Adipocyte (in vitro differentiated cells): ENCODE measurements at regions not wholly inside any gene's neighbourhood (a gene's known extent, or its start where the extent isn't known, plus 50 kb on each side); places are given as distances from the start of the nearest gene placed in this dataset.

Experiments
- DNase-seq: peaks from one replicate; pipeline ENCODE4 v3.0.0-alpha.2; 2015; ENCODE audit warnings: low read depth
- H3K27me3 ChIP-seq: replicated peaks from 2 replicates; pipeline ENCODE4 v1.7.0; 2013; ENCODE audit warnings: mild to moderate bottlenecking, low read length, moderate library complexity; ENCODE audit not compliant: control insufficient read depth, insufficient read depth
- H3K36me3 ChIP-seq: 2 replicates; pipeline ENCODE4 v1.7.0; 2013; ENCODE audit warnings: low read length, mild to moderate bottlenecking, moderate library complexity; ENCODE audit not compliant: control insufficient read depth, insufficient read depth, severe bottlenecking
- H3K4me1 ChIP-seq: 2 replicates; pipeline ENCODE4 v1.7.0; 2013; ENCODE audit warnings: mild to moderate bottlenecking, low read length, moderate library complexity; ENCODE audit not compliant: control insufficient read depth, insufficient read depth
- H3K4me3 ChIP-seq: 2 replicates; pipeline ENCODE4 v1.7.0; 2013; ENCODE audit warnings: mild to moderate bottlenecking, low read length, moderate library complexity
- H3K9ac ChIP-seq: 2 replicates; pipeline ENCODE4 v1.7.0; 2013; ENCODE audit warnings: mild to moderate bottlenecking, low read length, moderate library complexity
- H3K9me3 ChIP-seq: 2 replicates; pipeline ENCODE4 v1.7.0; 2013; ENCODE audit warnings: mild to moderate bottlenecking, low read length, moderate library complexity; ENCODE audit not compliant: control insufficient read depth

DNA sequence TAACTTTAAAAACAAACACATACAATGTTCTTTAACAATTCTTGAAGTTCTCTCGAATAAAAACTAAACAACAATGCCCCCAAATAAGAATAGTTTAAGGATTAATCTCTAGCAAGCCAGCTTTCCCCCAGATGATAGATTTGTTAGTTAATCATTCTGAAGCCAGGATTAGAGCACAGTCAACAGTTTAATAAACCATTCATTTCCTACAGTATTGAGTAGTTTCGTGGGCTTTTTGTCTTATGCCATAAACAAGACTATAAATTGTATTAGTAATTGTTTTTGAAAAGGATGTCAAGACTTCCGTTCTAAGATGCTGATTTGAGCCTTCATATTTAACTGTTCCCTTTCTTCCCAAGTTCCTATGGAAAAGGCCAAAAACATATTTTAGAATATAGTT lies 136.6 kb downstream of the PIK3R1 start:
- H3K36me3 ChIP-seq = no peaks in the 10 kb centered on the region
- H3K9me3 ChIP-seq = no peaks in the 10 kb centered on the region
- H3K27me3 ChIP-seq = no peaks in the 10 kb centered on the region
- H3K9ac ChIP-seq = no peak overlapping the region
- DNase-seq = no peak
- no peaks in the 10 kb centered on the region for H3K4me1 ChIP-seq
- no peak overlapping the region for H3K4me3 ChIP-seq

DNA sequence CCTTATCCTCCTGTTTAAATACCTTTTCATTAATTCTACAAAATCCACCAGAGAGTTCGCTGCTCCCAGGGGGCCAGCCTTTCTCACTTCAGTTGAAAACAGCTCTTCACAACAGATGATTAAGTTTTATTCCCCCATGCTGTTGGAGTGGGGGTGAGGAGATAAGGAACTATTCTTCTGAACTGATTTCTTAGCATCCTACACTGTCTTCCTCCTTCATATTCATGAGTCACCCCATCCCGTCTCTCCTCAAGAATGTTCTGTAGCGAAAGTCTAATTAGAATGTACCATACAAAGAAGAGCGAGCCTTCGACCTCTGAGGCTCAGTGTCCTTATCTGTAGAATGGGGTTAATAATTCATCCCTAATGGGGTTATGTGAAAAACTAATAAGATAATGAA lies 138.0 kb downstream of the PIK3R1 start:
- Histone ChIP-seq H3K9ac (no peak overlapping the region), H3K27me3 (no peaks in the 10 kb centered on the region), H3K4me3 (no peak overlapping the region), H3K36me3 (no peaks in the 10 kb centered on the region), H3K9me3 (no peaks in the 10 kb centered on the region), H3K4me1 (no peaks in the 10 kb centered on the region)
- no peak for DNase-seq

DNA sequence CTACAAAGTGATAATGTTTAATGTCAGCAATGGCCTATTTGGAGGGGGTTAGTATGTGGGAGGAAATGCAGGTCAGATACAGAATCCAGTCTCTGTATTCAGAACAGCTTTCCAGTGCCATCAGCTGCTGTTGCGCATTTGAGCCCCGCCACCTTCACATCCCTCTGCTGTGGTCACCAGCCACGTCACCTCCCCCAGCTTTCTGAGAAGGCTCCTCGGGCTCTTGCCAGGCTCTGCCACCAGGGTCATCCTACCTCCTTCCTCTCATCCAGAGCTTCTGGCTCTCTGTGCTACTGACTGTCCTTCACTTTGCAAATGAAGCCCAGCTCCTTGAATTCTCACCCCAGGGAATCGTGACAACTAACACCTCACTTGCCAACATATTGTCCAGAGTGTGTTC lies 138.8 kb downstream of the PIK3R1 start:
- no peak overlapping the region for H3K4me3 ChIP-seq
- no peak for DNase-seq

DNA sequence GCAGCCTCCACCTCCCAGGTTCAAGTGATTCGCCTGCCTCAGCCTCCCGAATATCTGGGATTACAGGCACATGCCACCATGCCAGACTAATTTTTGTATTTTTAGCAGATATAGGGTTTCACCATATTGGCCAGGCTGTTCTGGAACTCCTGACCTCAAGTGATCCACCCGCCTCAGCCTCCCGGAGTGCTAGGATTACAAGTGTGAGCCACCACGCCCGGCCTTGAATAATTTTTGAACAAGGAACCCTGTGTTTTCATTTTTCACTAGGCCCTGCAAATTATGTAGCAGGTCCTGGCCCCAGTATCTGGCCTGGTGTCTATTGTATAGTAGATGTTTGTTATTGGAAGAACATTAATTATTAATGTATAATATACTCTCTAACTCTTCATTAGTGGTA lies 140.7 kb downstream of the PIK3R1 start:
- no peak overlapping the region for H3K4me3 ChIP-seq
- H3K9ac ChIP-seq = no peak overlapping the region
- H3K4me1 ChIP-seq = no peaks in the 10 kb centered on the region
- no peaks in the 10 kb centered on the region for H3K36me3 ChIP-seq
- no peaks in the 10 kb centered on the region for H3K9me3 ChIP-seq
- no peak for DNase-seq
- no peaks in the 10 kb centered on the region for H3K27me3 ChIP-seq

More for the DNA sequence above, 138.8 kb downstream of the PIK3R1 start:
- Histone ChIP-seq H3K9me3 (no peaks in the 10 kb centered on the region), H3K27me3 (no peaks in the 10 kb centered on the region), H3K9ac (no peak overlapping the region), H3K36me3 (no peaks in the 10 kb centered on the region), H3K4me1 (no peaks in the 10 kb centered on the region)

DNA sequence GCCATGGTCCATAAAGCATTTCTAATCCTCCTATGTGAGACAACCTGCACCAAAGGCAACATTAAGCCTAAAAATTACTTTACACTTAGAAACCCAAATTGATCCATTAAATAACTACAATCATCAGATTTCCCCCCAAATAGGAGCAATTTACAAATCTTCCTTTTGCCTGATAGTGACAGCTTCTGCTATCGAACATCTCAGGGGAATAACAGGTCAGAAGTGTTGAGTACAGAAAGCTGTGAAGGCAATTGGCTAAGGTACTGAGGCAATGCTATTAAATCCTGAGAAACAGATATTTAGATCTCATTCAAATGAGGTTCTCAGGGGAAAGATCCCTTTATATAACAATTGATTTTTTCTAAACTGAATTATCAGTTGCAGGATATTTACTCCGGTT lies 141.1 kb downstream of the PIK3R1 start:
- H3K9ac ChIP-seq = no peak overlapping the region
- H3K36me3 ChIP-seq = no peaks in the 10 kb centered on the region
- no peaks in the 10 kb centered on the region for H3K4me1 ChIP-seq
- no peak overlapping the region for H3K4me3 ChIP-seq
- DNase-seq = no peak
- H3K9me3 ChIP-seq = no peaks in the 10 kb centered on the region
- no peaks in the 10 kb centered on the region for H3K27me3 ChIP-seq

DNA sequence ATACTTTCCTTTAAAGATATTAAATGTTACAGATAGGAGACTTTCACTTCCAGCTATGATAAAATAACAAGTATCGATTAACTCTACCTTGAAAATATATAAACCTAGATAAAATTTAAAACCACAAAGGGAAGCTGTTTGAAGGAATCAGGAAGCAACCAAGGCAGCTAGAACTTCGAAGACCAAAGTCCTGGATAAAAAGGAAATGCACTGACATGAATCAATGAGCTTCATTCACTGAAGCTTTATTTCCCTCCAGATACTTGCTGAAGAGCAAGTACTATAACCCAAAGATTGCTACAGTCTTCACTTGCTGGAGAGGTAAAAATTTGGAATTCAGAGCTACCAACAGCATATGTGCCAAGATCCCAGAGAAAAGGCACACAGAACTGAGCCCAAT lies 144.1 kb downstream of the PIK3R1 start:
- H3K27me3 ChIP-seq = no peaks in the 10 kb centered on the region
- no peaks in the 10 kb centered on the region for H3K36me3 ChIP-seq
- no peak overlapping the region for H3K9ac ChIP-seq
- no peak overlapping the region for H3K4me3 ChIP-seq
- H3K4me1 ChIP-seq = no peaks in the 10 kb centered on the region
- no peak for DNase-seq
- peaks cover 14% of the 10 kb centered on the region for H3K9me3 ChIP-seq

DNA sequence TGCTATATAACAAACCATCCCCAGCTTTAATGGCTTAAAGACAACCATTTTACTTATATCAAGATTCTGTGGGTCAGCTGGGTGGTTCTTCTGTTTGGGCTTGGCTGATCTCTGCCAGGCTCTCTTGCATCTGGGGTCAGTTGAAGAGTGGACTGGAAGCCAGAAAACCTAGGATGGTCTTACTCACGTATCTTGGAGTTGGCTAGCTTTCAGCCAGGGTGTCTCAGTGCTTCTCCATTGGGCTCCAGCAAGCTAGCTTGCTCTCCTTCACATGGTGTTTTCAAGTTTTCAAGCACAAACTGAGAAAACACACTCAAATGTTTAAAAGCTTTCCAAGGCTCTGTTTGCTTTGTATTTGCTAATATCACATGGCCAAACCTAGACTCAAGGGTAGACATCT lies 146.8 kb downstream of the PIK3R1 start:
- Histone ChIP-seq H3K36me3 (no peaks in the 10 kb centered on the region), H3K9me3 (peaks cover 14% of the 10 kb centered on the region), H3K9ac (no peak overlapping the region), H3K4me3 (no peak overlapping the region), H3K27me3 (no peaks in the 10 kb centered on the region), H3K4me1 (no peaks in the 10 kb centered on the region)
- DNase-seq = no peak

DNA sequence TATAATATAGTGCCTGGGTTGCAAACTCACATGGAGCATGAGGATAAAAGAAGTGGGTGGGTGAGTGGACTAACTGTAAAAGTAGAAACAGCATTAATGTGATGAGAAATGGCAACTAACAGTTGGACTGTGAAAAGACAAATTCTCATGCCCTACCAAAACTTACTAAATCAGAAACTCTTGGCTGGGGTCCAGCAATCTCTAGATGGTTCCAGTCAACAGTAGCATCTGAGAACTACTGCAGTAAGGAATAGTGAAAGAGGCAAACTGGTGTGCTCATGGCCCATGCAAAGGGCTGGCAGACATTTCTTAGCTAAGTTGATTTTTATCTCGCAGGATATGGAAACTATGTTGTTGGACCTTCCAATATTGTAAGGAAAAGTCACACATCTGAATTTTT lies 150.3 kb downstream of the PIK3R1 start:
- DNase-seq = no peak
- Histone ChIP-seq H3K9ac (no peak overlapping the region), H3K4me3 (no peak overlapping the region), H3K36me3 (no peaks in the 10 kb centered on the region), H3K27me3 (no peaks in the 10 kb centered on the region), H3K4me1 (no peaks in the 10 kb centered on the region), H3K9me3 (peaks cover 14% of the 10 kb centered on the region)

DNA sequence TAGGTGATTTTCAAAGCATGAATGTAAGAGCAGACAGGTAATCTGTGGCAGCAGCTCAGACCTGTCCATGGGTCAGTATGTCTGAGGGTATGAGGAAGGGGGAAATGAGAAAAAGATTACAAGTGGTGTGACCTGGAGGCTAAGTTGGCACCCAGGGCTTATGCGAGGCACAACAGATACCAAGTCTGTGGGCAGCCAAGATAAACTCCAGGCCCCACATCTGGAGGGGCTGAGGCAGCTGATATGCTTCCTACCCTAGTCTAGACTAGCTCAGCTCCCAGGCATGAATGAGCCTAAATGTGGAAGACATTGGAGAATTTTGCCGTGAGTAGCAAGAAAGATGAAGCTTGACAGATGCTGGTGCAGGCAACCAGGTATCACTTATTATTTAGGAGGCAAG lies 151.7 kb downstream of the PIK3R1 start:
- peaks cover 10% of the 10 kb centered on the region for H3K9me3 ChIP-seq
- H3K36me3 ChIP-seq = no peaks in the 10 kb centered on the region
- H3K4me3 ChIP-seq = no peak overlapping the region
- no peak overlapping the region for H3K9ac ChIP-seq
- peaks cover 7% of the 10 kb centered on the region for H3K4me1 ChIP-seq
- no peak for DNase-seq
- no peaks in the 10 kb centered on the region for H3K27me3 ChIP-seq

DNA sequence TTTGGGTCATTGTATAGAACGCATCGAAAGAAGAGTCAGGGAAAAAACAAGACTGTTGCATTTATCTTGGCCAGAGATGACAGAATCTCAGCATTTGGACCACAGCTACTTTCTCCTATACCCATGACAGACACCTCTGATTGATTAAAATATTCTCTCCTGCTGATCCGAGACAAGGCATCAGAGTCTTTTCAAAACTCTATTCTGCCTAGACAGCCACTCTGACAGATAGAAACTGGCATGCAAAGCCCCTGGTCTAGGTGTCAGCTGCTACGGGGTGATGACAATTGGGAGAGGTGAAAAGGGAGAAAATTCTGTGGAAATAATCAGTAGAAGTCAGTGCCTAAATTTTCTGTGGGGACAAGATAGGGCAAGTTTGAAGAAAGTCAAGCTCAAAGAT lies 152.2 kb downstream of the PIK3R1 start:
- no peak for DNase-seq
- Histone ChIP-seq H3K27me3 (no peaks in the 10 kb centered on the region), H3K36me3 (no peaks in the 10 kb centered on the region), H3K9ac (no peak overlapping the region), H3K9me3 (peaks cover 7% of the 10 kb centered on the region), H3K4me3 (no peak overlapping the region), H3K4me1 (peaks cover 11% of the 10 kb centered on the region)

DNA sequence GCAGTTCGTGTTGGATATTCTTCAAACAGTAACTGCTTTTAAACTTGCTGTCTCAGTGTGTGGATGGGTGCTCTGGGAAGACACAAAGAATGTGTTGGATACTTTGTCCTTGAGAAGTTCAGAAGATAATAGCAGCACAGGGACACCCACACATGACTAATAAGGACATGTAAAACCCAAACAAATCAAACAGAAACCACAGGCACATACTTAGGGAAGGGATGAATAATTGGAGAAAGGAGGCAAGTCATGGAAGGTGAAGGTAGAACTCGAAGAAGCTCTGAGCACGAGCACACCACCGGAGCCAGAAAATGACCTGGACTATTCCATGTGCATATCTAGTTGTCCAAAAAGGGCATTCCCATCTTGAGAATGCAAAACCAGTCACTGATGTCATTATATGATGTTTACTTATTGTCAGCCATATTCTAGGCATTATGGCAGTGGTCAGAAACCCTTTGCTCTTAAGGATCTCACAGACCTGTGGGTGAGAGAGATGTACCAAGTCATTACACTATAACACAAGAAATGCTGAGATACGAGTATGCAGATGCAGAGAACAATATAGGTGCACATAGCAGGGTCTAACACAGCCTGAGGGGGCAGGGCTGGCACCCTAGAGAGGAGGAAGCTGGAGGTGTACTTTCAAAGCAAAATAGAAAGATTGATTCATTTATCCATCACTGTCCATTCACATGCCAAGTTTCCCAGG lies 152.9 kb downstream of the PIK3R1 start:
- DNase-seq = no peak
- Histone ChIP-seq H3K4me3 (no peak overlapping the region), H3K9me3 (peaks cover under 1% of the 10 kb centered on the region), H3K27me3 (no peaks in the 10 kb centered on the region), H3K4me1 (peaks cover 11% of the 10 kb centered on the region), H3K36me3 (no peaks in the 10 kb centered on the region), H3K9ac (no peak overlapping the region)

DNA sequence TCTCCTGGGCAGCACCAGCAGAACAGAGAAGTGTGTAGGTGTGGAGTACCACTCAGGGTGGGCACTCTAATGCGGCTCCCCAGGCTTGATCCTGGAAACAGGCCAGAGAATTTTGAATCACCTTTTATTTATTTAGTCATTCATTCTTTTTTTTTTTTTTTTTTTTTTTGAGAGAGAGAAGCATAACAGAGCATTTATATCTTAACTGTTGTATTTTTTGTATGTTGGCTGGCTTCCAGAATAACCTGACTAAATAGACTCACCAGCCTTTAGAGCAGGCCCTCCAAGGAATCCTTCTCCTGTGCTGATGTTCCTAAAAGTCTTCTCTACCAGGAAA lies 153.4 kb downstream of the PIK3R1 start:
- no peaks in the 10 kb centered on the region for H3K9me3 ChIP-seq
- H3K36me3 ChIP-seq = no peaks in the 10 kb centered on the region
- H3K27me3 ChIP-seq = no peaks in the 10 kb centered on the region
- no peak overlapping the region for H3K9ac ChIP-seq
- peaks cover 12% of the 10 kb centered on the region for H3K4me1 ChIP-seq
- peak; percentile 15 for DNase-seq
- H3K4me3 ChIP-seq = no peak overlapping the region
